GM18873 (cell line): ENCODE measurements at regions not wholly inside any gene's neighbourhood (a gene's known extent, or its start where the extent isn't known, plus 50 kb on each side); places are given as distances from the start of the nearest gene placed in this dataset.

ENCODE experiments used
- ATAC-seq: cut with Tn5 transposase; IDR thresholded peaks from one replicate; pipeline ENCODE4 v1.9.1; 2021; ENCODE audit warnings: mild to moderate bottlenecking, moderate library complexity, moderate number of reproducible peaks; ENCODE audit not compliant: unreplicated experiment, low FRiP score

DNA sequence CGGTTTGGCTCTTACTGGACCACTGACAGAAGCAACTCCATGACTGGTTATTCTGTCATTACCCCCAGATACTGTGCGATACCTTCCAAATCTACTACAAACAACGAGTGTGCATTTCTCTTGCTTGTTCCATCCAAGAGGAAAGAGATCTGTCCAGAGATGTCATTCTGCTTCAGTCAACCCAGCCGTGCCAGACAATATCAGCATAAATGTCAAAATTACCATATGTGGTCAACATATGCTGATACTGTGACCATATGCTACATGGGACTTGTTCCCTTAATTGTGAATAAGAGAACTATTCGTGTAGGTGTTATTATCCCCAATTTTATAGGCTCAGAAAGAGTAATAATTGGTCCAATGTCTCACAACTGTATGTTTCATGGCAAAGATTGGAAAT lies 143.2 kb upstream of the PRSS1 start:
- ATAC-seq, result no peak

GRCh38 chr7:142604671-142605070 lies 144.6 kb upstream of the PRSS1 start:
- ATAC-seq, result no peak

DNA sequence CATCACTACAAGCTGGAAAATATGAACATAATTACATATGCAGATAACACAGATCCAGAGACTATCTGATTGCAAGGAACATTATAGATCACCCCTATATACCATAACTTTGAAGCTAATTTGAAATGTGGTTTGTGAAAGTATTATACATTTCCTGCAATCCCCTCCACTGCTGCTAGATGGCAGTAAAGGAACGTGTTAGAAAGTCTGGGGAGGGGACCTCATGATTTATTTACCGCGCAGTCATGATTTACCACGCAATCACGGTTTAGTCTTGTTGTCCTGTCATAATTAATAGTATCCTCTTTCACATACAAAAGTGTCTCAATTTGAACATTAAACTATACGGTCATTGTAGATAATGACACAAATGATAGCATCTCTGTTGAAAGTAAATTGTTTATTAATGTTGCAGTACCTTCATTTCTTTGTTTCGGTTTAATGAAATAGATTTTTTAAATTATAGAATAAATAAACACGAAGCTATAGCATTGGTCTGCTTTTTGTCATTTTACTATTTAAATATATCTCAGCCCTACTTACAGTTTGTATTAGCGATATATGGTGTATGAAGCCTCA lies 145.3 kb upstream of the PRSS1 start:
- no peak for ATAC-seq

DNA sequence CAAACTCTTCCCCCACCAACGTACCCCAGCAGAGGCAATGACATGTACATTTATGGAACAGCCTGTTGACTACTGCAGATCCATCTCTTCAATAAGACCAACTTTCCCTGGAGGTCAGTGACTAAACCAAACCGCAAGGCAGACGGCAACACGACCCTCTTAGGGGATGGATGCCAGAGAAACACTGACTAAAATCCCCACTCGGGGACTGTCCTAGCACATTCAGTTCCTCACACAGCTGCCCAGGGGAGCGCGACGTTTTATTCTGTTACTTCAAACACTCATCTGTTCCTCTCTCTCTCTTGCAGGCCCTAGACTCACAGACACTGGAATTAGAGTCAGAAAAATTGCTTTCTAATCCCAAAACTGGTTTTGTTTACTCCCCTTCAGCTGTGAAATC lies 146.5 kb upstream of the PRSS1 start:
- ATAC-seq, result no peak

DNA sequence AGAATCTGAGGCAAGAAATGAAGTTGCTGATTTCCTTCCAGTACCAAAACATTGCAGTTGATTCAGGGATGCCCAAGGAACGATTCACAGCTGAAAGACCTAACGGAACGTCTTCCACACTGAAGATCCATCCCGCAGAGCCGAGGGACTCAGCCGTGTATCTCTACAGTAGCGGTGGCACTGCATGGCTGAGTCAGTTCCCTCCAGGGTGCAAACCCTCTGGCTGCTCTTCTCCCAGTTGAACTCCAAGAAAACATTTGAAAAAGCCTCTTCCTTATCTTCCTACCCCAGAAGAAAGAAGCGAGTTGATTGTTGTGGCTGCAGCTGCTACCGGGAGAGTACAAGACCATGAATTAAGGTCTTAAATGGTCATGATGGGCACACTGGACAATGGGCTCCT lies 147.1 kb upstream of the PRSS1 start:
- no peak for ATAC-seq

GRCh38 chr7:142598297-142598696 lies 151.0 kb upstream of the PRSS1 start:
- ATAC-seq, result no peak

DNA sequence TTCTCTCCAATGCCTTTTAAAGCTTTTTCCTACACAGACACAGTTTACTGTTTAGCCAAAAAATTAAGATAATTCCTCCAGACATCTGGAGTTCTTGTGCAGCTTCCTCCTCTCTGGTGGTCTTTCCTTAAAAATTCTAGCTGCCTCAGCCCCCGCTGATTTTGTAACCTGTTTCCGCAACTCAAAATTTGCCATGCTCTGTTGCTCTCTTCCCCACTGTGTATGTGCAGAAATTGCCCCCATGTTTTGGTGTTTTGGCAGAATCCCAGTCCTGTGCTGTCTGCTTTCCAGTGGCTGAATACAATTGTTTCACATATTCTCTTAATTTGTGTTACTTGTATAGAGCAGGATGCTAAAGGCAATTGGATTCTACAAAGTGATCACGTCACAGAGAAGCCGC lies 151.7 kb upstream of the PRSS1 start:
- ATAC-seq, result no peak

DNA sequence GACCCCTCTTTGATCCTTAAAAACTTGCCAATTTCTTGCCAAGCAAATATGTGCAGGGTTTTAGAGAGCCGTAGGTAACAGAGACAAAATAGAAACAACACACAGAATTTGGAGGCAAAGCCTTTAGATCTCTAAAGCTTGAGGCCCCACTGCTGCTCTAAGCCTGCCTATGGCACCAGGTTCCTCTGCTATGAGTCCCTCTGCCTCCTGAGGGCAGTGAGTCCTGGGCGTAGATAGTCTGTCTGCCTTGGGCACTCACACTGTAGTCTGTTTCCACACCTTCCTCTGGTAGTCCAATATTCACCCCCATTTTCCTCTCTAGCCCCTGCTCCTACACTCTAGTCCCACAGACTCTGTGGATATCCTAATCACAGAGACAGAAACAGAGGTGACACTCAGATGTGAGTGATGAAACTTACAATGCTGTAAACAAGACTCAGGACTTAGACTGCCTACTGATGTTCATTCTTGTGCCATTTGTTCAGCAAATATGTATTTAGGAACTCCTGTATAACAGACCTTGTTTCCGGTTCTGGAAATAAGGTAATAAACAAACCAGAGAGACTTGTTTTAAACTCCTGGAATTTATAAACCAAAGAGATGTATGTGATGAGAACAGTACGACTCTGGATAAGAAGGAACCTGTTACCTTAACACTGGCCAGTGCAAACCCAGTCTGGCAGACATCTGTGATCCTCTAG lies 153.3 kb upstream of the PRSS1 start:
- ATAC-seq, result no peak

DNA sequence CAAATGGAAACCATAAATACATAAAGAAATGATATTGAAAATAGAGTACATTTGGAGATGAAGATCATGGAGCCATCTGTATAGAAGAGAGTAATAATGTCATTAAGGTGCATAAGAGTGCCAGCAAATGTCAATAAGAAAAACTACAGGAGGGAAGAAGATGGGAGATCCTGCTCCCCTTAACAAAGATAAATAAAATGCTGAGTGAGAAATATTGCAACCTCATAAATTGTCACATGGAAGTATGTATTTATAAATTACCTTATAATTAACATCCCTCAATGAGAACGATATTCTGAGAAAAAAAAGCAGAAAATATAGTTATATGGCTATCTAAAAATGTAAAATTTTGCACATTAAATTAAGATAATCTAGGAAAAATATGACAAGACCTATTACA lies 155.2 kb upstream of the PRSS1 start:
- no peak for ATAC-seq

GRCh38 chr7:142593106-142593505 lies 156.2 kb upstream of the PRSS1 start:
- no peak for ATAC-seq

- no peak for ATAC-seq
These were observed 156.6 kb upstream of the PRSS1 start for GRCh38 chr7:142592664-142593063.

DNA sequence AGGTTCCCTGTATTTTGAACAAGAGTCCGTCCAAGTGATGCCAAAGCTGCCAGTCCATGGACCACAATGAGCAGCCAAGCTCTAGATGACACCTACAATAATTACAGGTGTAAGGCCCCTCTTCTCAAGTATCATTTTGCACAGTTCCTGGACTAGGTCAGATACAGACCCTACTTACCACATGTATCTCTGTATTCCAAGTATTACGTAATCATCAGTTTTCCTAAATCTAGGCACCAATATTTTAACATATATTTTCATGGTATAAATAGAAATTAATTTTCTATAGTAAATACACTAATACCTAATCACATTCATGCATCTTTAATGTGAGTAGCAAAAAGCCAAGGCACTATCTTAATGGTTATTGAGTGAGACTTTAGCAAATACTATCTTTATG lies 157.0 kb upstream of the PRSS1 start:
- ATAC-seq, result no peak

GRCh38 chr7:142590830-142591457 lies 158.3 kb upstream of the PRSS1 start:
- no peak for ATAC-seq

GRCh38 chr7:142590077-142590476 lies 159.2 kb upstream of the PRSS1 start:
- no peak for ATAC-seq

GRCh38 chr7:142587578-142588191 lies 161.6 kb upstream of the PRSS1 start:
- ATAC-seq, result peak; percentile 62

DNA sequence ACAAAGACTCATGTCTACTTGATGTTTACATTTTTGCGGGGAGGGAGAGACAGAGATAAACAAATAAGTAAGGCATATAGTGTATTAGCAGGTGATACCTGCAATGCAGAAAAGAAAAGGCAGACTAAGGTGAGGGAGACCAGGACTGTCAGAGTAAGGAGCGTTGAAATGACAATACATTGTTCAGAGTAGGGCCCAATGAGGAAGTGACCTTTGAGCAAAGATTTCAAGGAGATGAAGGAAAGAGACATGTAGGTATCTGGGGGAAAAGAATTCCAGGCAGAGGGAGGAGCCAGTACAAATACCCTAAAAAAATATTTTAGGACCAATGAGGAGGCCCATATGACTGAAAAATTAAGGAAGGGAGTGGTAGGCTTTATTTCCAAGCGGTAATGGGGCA lies 162.7 kb upstream of the PRSS1 start:
- no peak for ATAC-seq

GRCh38 chr7:142585425-142585824 lies 163.8 kb upstream of the PRSS1 start:
- ATAC-seq, result no peak

- no peak for ATAC-seq
These were observed 164.5 kb upstream of the PRSS1 start for GRCh38 chr7:142584765-142585164.

GRCh38 chr7:142583446-142583845 lies 165.8 kb upstream of the PRSS1 start:
- peak; percentile 77 for ATAC-seq

- no peak for ATAC-seq
These were observed 166.9 kb upstream of the PRSS1 start for GRCh38 chr7:142582351-142582750.

DNA sequence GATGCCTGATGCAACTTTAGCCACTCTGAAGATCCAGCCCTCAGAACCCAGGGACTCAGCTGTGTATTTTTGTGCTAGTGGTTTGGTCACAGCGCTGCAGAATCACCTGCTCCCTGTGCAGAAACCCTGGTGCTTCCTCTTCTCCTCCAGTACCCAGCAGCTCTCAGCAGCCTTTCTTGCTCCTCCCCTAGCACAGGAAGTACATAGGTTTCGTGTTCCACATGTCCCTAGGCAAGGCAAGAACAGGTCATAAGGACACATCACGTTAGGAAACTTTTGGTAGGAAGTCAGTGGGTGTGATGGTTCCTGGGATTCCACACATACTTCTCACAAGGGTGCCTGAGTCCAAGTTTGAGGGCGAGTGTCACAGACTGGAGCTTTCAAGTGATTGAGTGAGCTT lies 167.9 kb upstream of the PRSS1 start:
- peak; percentile 65 for ATAC-seq

DNA sequence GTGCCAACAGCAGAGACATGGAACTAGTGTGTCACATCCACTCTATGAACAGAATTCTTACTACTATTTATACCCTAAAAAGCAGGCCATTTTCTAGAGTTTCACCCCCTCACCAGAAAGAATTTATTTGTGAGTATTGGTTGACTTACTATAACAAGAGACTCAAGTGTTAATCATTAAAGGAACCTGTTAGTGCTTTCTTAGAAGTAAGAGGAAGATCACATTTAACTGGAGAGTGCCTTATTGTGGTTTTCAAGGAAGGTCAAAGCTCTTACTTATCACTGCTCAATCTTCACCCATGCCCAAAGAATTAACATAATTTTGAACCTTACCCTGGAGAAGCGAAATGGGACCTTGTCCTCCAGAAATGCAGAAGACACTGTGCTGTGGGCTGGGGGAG lies 169.3 kb upstream of the PRSS1 start:
- no peak for ATAC-seq
